ENCODE measurements at regions not wholly inside any gene's neighbourhood (a gene's known extent, or its start where the extent isn't known, plus 50 kb on each side); places are given as distances from the start of the nearest gene placed in this dataset.

DNA sequence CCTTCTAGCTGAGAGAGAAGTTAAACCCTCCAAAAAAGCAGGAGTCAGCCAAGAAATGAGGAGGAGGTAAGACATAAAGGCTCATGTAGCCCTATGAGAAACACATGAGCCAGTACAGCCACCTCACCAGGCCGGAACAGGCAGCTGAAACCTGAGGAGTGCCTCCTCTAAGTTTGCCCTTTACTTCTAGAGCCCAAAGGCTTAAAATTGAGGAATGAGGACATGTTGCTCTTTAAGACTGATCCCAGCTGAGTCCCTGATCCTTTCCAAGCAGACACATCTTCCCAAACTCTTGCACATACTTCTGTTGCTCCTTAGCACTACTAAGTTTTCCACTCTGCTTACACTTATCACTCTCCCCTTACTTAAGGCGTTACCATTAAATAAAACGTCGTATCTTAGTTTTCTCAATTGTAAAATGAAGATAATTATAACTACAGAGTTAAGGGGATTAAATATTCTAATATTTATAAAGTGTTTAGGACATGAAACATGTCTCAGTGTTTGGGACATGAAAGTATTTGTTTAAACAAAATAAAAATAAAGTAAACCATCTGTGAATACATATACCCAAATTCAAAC, 124.0 kb downstream of the OGFRL1 start:
- DNase-seq (ENCODE audit: low read depth): no peak
- H3K4me3 ChIP-seq (ENCODE audit: low read depth, low read length): peak overlapping the region; percentile 48
- no peaks in the 10 kb centered on the region for H3K27me3 ChIP-seq (ENCODE audit: control insufficient read depth, insufficient read depth, low read length)
- TF ChIP-seq, protein P1, sequence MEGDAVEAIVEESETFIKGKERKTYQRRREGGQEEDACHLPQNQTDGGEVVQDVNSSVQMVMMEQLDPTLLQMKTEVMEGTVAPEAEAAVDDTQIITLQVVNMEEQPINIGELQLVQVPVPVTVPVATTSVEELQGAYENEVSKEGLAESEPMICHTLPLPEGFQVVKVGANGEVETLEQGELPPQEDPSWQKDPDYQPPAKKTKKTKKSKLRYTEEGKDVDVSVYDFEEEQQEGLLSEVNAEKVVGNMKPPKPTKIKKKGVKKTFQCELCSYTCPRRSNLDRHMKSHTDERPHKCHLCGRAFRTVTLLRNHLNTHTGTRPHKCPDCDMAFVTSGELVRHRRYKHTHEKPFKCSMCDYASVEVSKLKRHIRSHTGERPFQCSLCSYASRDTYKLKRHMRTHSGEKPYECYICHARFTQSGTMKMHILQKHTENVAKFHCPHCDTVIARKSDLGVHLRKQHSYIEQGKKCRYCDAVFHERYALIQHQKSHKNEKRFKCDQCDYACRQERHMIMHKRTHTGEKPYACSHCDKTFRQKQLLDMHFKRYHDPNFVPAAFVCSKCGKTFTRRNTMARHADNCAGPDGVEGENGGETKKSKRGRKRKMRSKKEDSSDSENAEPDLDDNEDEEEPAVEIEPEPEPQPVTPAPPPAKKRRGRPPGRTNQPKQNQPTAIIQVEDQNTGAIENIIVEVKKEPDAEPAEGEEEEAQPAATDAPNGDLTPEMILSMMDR (IDR thresholded peaks at IDR 0.05; ENCODE audit: insufficient read depth, low read length, poor library complexity, severe bottlenecking): no peak
- H3K36me3 ChIP-seq (ENCODE audit: control insufficient read depth, insufficient read depth, low read length): peaks cover 4% of the 10 kb centered on the region

DNA sequence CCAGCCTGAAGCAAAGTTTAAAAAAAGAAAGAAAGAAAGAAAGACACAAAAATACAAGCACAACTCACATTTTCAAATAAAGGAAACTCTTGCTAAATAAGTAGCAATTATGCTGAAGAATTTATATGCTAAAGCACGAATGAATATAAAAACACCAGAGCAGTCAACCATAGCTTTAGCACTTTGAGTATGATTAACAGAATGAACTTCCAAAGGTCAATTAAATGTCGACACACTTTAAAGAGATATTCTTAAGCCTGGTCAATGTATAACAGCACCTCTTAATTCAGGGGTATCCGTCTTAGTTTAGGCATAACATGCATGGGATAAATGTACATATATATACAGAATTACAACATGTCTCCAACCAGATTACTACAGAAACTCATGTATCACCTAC, 125.9 kb downstream of the OGFRL1 start:
- no peaks in the 10 kb centered on the region for H3K27me3 ChIP-seq (ENCODE audit: control insufficient read depth, insufficient read depth, low read length)
- TF ChIP-seq, protein P1 (IDR thresholded peaks at IDR 0.05; ENCODE audit: insufficient read depth, low read length, poor library complexity, severe bottlenecking): no peak
- DNase-seq (ENCODE audit: low read depth): no peak
- H3K36me3 ChIP-seq (ENCODE audit: control insufficient read depth, insufficient read depth, low read length): peaks cover 3% of the 10 kb centered on the region
- H3K4me3 ChIP-seq (ENCODE audit: low read depth, low read length): peak overlapping the region; percentile 48

DNA sequence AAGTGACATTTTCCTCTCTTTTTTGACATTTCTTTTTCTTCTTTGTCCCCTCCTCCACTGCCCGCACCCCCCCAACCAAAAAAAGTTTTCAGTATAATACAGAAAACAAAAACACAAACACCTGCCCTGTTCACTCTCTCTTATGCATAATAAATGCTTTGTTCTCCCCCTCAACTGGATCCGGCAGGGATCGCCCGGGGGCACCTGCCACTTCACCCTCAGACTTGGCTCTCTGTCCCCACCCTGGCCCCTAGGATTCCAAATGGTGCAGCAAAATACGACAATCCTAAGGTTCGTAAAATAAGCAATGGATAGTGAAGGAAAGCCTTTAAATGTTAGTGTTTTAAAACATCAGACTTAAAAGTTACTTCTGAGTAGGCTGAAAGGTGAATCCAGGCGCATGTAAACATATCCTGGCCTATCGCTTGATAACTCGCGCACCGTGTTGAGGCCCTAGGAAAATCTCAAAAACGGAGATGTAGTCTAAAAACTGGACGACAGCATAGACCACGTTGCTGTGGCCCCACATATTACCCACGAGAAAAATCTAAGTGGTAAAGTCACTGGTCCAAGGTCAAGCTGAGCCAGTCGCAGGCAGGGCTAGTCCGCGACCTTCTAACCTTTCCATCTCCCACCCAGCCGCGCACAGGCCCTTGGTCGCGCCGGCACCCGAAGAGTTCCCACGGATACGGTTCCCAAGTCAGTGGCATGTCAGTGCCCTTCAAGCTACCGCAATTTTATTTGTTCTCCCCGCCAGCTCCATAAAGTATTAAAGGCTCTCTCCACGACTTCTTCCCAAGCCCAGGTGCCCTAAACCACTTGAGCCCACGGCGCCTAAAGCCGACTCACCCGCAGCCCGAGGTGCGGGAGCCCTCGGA, 130.8 kb downstream of the OGFRL1 start:
- H3K4me3 ChIP-seq (ENCODE audit: low read depth, low read length): peak overlapping the region; percentile 92
- no peaks in the 10 kb centered on the region for H3K27me3 ChIP-seq (ENCODE audit: control insufficient read depth, insufficient read depth, low read length)
- H3K36me3 ChIP-seq (ENCODE audit: control insufficient read depth, insufficient read depth, low read length): peaks cover 1% of the 10 kb centered on the region
- no peak for DNase-seq (ENCODE audit: low read depth)
- TF ChIP-seq, protein P1 (IDR thresholded peaks at IDR 0.05; ENCODE audit: insufficient read depth, low read length, poor library complexity, severe bottlenecking): no peak

DNA sequence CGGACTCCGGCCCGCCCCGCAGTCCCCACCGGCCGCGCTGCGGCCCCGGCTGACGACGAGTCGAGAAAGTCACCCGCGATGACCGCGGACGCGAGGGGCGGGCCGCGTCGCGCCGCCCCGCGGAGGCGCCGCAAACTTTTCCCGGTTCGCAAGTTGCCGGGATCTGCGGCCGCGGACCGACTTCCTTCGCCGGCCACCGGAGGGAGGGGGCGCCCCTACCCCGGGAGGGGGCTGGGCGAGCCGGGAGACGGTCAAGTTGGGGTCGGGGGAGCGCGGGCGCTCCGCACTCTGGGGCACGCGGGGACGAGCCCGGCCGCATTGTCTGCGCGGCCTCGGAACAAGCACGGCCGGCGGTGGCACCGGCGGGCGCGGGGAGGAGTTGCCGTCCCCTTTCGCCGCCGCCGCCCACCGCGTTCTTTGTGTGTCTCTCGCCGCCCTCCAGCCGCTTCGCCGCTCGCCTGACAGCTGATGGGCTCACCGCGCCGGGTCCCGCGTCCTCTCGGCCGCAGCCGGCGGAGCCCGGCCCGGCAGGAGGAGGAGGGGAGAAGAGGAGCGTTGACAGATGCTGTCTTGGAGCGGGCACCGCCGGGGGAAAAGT, 131.6 kb downstream of the OGFRL1 start:
- H3K4me3 ChIP-seq (ENCODE audit: low read depth, low read length): peak overlapping the region; percentile 92
- no peak for DNase-seq (ENCODE audit: low read depth)
- H3K27me3 ChIP-seq (ENCODE audit: control insufficient read depth, insufficient read depth, low read length): no peaks in the 10 kb centered on the region
- peaks cover 1% of the 10 kb centered on the region for H3K36me3 ChIP-seq (ENCODE audit: control insufficient read depth, insufficient read depth, low read length)
- TF ChIP-seq, protein P1 (IDR thresholded peaks at IDR 0.05; ENCODE audit: insufficient read depth, low read length, poor library complexity, severe bottlenecking): no peak

DNA sequence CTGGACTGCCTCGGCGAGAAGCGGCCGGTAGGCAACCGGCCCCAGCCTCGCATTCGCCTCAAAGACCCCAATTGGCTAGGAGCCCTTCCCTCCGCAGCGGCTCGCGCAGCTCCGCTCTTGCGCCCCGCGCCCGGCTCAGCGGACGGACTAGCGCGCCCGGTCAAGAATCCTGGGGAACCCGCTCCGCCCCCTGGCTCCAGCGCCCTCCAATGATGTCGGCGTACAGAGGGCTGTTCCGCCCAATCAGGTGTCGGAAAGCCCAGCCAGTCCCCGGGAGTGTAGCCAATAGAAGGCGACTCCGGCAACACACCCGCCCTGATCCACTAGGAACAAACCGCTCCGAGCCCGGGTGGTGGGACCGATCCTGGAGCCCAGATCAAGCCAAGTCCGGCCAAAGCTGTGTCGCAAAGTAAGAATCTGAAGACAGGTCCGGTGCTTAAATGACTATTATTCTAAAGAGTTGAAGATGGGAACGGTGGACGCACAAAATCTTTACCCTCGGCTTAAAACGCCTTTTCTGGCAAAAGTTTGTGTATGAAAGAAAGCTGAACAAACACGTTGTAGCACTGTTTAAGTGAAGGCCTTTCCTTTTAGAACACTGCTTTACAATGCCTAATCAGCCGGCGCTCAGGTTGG, 132.2 kb downstream of the OGFRL1 start:
- peak; percentile 81 for DNase-seq (ENCODE audit: low read depth)
- H3K36me3 ChIP-seq (ENCODE audit: control insufficient read depth, insufficient read depth, low read length): peaks cover 1% of the 10 kb centered on the region
- H3K27me3 ChIP-seq (ENCODE audit: control insufficient read depth, insufficient read depth, low read length): no peaks in the 10 kb centered on the region
- H3K4me3 ChIP-seq (ENCODE audit: low read depth, low read length): peak overlapping the region; percentile 92
- TF ChIP-seq, protein P1 (IDR thresholded peaks at IDR 0.05; ENCODE audit: insufficient read depth, low read length, poor library complexity, severe bottlenecking): no peak
